Muscle of arm (tissue), 1 donor: ENCODE measurements at regions not wholly inside any gene's neighbourhood (a gene's known extent, or its start where the extent isn't known, plus 50 kb on each side); places are given as distances from the start of the nearest gene placed in this dataset.

ENCODE experiments used
- DNase-seq: peaks from one replicate; pipeline ENCODE4 v3.0.0-alpha.2; 2013

- no peak for DNase-seq
Observed at GRCh38 chr17:27391427-27391826, 64.8 kb upstream of the KSR1 start.

GRCh38 chr17:27396045-27396444 lies 60.2 kb upstream of the KSR1 start:
- DNase-seq = no peak

- DNase-seq = no peak
Observed at GRCh38 chr17:27396941-27397340, 59.3 kb upstream of the KSR1 start.

GRCh38 chr17:27398691-27399090 lies 57.6 kb upstream of the KSR1 start:
- DNase-seq = no peak

GRCh38 chr17:27400991-27401390 lies 55.3 kb upstream of the KSR1 start:
- no peak for DNase-seq

- DNase-seq = no peak
Observed at GRCh38 chr17:27402943-27403342, 53.3 kb upstream of the KSR1 start.

- no peak for DNase-seq
Observed at GRCh38 chr17:27403480-27404005, 52.7 kb upstream of the KSR1 start.

GRCh38 chr17:27404676-27405075 lies 51.6 kb upstream of the KSR1 start:
- DNase-seq = no peak
